DOHH2 (cell line): ENCODE measurements at regions not wholly inside any gene's neighbourhood (a gene's known extent, or its start where the extent isn't known, plus 50 kb on each side); places are given as distances from the start of the nearest gene placed in this dataset.

Experiments
- CTCF ChIP-seq: fragments of 200-600 bp; sonication (generic); IDR thresholded peaks from one replicate; pipeline ENCODE4 v1.5.1; 2014; ENCODE audit warnings: antibody characterized with exemption, mild to moderate bottlenecking, low read depth, low read length; ENCODE audit not compliant: poor library complexity, severe bottlenecking
- EZH2phosphoT487 ChIP-seq: fragments of 200-600 bp; sonication (generic); IDR thresholded peaks from 2 replicates; pipeline ENCODE4 v1.6.1; 2017; ENCODE audit warnings: borderline replicate concordance, mild to moderate bottlenecking, antibody characterized with exemption, low read length, moderate library complexity, mixed read lengths

GRCh38 chr15:66848686-66849392 is 146.8 kb downstream of the SMAD6 start:
- no peak for TF ChIP-seq CTCF
- TF ChIP-seq EZH2phosphoT487: no peak
